B cell (primary cell): ENCODE measurements at regions not wholly inside any gene's neighbourhood (a gene's known extent, or its start where the extent isn't known, plus 50 kb on each side); places are given as distances from the start of the nearest gene placed in this dataset.

Experiments
- ATAC-seq: fragments of 200-7000 bp; cut with Tn5 transposase; one replicate; pipeline ENCODE4 v1.10.0; 2021; ENCODE audit warnings: low read depth, mild to moderate bottlenecking, moderate number of reproducible peaks, moderate library complexity
- CTCF ChIA-PET: fragments of 350-600 bp; sonication (Branson Sonifier 250); formaldehyde crosslinking; loops from one replicate; lab custom pipeline; 2021; ENCODE audit warnings: antibody characterized with exemption, inconsistent platforms; lab: Charles Lee
- POLR2A ChIA-PET: fragments of 350-600 bp; sonication (Branson Sonifier 250); formaldehyde crosslinking; loops from one replicate; lab custom pipeline; 2021; ENCODE audit warnings: antibody characterized with exemption; lab: Charles Lee
- DNase-seq: peaks from one replicate; pipeline ENCODE4 v3.0.0; 2013
- H2AFZ ChIP-seq: 2 replicates; pipeline ENCODE4 v1.6.1; 2012; ENCODE audit warnings: mild to moderate bottlenecking, low read depth, low read length; ENCODE audit not compliant: insufficient read depth, poor library complexity, severe bottlenecking
- H3K27ac ChIP-seq, 2 donors: 1 replicate in 1 of 2; 2 replicates in 1 of 2; pipeline ENCODE4 v1.5.1; 2012 to 2013; ENCODE audit warnings: low read length in 2 of 2, mild to moderate bottlenecking in 2 of 2, moderate library complexity in 1 of 2
- H3K27me3 ChIP-seq, 4 experiments: fragments of 200-600 bp in 1 of 4; sonication (generic) in 1 of 4; replicated peaks in 1 of 4; 1 replicate in 2 of 4; 2 replicates in 2 of 4; pipeline versions ENCODE4 v1.6.1 to v1.7.0; 2013 to 2016; ENCODE audit warnings: low read length in 3 of 4, mild to moderate bottlenecking in 2 of 4, mixed read lengths in 1 of 4, moderate library complexity in 1 of 4; ENCODE audit not compliant: insufficient read depth in 4 of 4, control insufficient read depth in 3 of 4; ENCODE audit errors: control extremely low read depth in 1 of 4
- H3K36me3 ChIP-seq, 2 experiments: replicated peaks in 1 of 2; 1 replicate in 1 of 2; 2 replicates in 1 of 2; pipeline versions ENCODE4 v1.6.1 to v1.7.1; 2013; ENCODE audit warnings: low read length in 1 of 2; ENCODE audit not compliant: insufficient read depth in 2 of 2, control insufficient read depth in 1 of 2; ENCODE audit errors: control extremely low read depth in 1 of 2, extremely low read depth in 1 of 2
- H3K4me1 ChIP-seq, 2 donors: fragments of 200-600 bp in 1 of 2; sonication (generic) in 1 of 2; 1 replicate in 1 of 2; 2 replicates in 1 of 2; pipeline versions ENCODE4 v1.5.1 to v1.6.1; 2013 to 2017; ENCODE audit warnings: low read length in 2 of 2; ENCODE audit not compliant: control insufficient read depth in 2 of 2, insufficient read depth in 2 of 2
- H3K4me2 ChIP-seq: replicated peaks from 2 replicates; pipeline ENCODE3; 2012; ENCODE audit warnings: mild to moderate bottlenecking, low read depth, low read length; ENCODE audit not compliant: poor library complexity, severe bottlenecking
- H3K4me3 ChIP-seq, 5 experiments: fragments of 200-600 bp in 1 of 5; sonication (generic) in 1 of 5; 1 replicate in 3 of 5; 2 replicates in 2 of 5; pipeline versions ENCODE4 v1.5.1 to v1.7.0; 2011 to 2016; ENCODE audit warnings: low read length in 4 of 5, mild to moderate bottlenecking in 4 of 5, low read depth in 2 of 5, control low read depth in 1 of 5, moderate library complexity in 1 of 5; ENCODE audit not compliant: insufficient read depth in 1 of 5; ENCODE audit errors: control extremely low read depth in 1 of 5, extremely low read depth in 1 of 5
- H3K79me2 ChIP-seq: fragments of 200-600 bp; sonication (generic); one replicate; pipeline ENCODE4 v1.6.0; 2016; ENCODE audit warnings: low read length; ENCODE audit not compliant: control insufficient read depth, insufficient read depth
- H3K9ac ChIP-seq: fragments of 200-600 bp; sonication (generic); 2 replicates; pipeline ENCODE4 v1.6.1; 2017; ENCODE audit warnings: mild to moderate bottlenecking, low read length, moderate library complexity
- H3K9me3 ChIP-seq, 3 donors: one replicate each; pipeline versions ENCODE4 v1.6.1 to v1.7.1; 2013; ENCODE audit warnings: low read length in 2 of 3; ENCODE audit not compliant: control insufficient read depth in 2 of 3, insufficient read depth in 1 of 3; ENCODE audit errors: control extremely low read depth in 1 of 3
- H4K20me1 ChIP-seq: 2 replicates; pipeline ENCODE4 v1.6.0; 2012; ENCODE audit warnings: mild to moderate bottlenecking, low read length; ENCODE audit not compliant: insufficient read depth, control insufficient read depth, poor library complexity, severe bottlenecking
- H3K27ac Mint-ChIP-seq: one replicate; pipeline ENCODE4 v1.8.0; 2021; ENCODE audit warnings: mixed read lengths
- H3K27me3 Mint-ChIP-seq: one replicate; pipeline ENCODE4 v1.8.0; 2021; ENCODE audit warnings: mixed read lengths
- H3K4me1 Mint-ChIP-seq: one replicate; pipeline ENCODE4 v1.8.0; 2021; ENCODE audit warnings: mixed read lengths
- H3K4me3 Mint-ChIP-seq: one replicate; pipeline ENCODE4 v1.8.0; 2021; ENCODE audit warnings: mixed read lengths
- H3K9me3 Mint-ChIP-seq: one replicate; pipeline ENCODE4 v1.8.0; 2022; ENCODE audit warnings: mixed read lengths; ENCODE audit not compliant: insufficient read depth
- EZH2 ChIP-seq: IDR thresholded peaks from 2 replicates; pipeline ENCODE4 v1.6.1; 2012; ENCODE audit warnings: borderline replicate concordance, low read depth, mild to moderate bottlenecking, moderate library complexity, low read length; ENCODE audit not compliant: insufficient read depth, poor library complexity, severe bottlenecking
- WGBS: methylation state at CpG from one replicate; pipeline ENCODE4 v1.1.5; 2013; ENCODE audit warnings: missing lambda C conversion rate; ENCODE audit not compliant: insufficient coverage; 5-methylcytosine and 5-hydroxymethylcytosine counted together
- intact Hi-C: fragments of 100-400 bp; cut with micrococcal nuclease; formaldehyde crosslinking; loops from one replicate; pipeline ENCODE4 v1.10.0; 2022
- TF ChIP-seq, protein P1 (sequence below): fragments of 200-600 bp; IDR thresholded peaks from one replicate; pipeline ENCODE4 v1.8.0; 2022; ENCODE audit warnings: antibody characterized with exemption, mild to moderate bottlenecking

DNA sequence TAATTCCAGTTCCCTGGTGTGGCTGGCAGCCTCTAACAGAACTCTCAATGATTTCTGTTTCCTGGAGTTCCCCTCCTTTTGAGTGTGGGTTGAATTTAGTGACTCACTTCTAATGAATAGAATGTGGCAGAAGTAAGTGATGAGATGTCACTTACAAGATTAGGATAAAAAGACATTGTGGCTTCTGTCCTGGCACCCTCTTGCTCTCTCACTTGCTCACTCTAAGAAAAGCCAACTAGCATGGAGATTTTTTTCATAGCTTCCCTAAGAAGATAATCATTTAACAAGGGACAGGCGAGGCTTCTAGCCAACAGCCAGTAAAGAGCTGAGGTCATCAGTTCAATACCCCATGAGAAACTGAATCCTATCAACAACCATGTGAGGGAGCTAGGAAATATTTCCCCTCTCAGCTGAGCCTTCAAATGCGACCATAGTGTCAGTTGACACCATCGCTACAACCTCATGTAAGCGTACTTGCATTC is 156.7 kb downstream of the TMTC3 start:
- WGBS = no CpG with 5 or more reads among the region's 4 CpGs
- no peaks in the 10 kb centered on the region for H3K27me3 ChIP-seq
- H3K4me3 Mint-ChIP-seq = no peak overlapping the region
- H3K4me1 Mint-ChIP-seq = no peaks in the 10 kb centered on the region
- no peak overlapping the region for H3K4me2 ChIP-seq
- no peaks in the 10 kb centered on the region for H3K36me3 ChIP-seq
- no peaks in the 10 kb centered on the region for H3K27me3 Mint-ChIP-seq
- intact Hi-C loops = no loop called here
- H3K9ac ChIP-seq = no peak overlapping the region
- H3K4me3 ChIP-seq = no peak overlapping the region
- H3K79me2 ChIP-seq = no peaks in the 10 kb centered on the region
- no peaks in the 10 kb centered on the region for H3K9me3 ChIP-seq
- no peak overlapping the region for H3K27ac Mint-ChIP-seq
- ATAC-seq = no peak
- H3K27ac ChIP-seq = no peak overlapping the region
- TF ChIP-seq EZH2 = no peak
- TF ChIP-seq, protein P1, sequence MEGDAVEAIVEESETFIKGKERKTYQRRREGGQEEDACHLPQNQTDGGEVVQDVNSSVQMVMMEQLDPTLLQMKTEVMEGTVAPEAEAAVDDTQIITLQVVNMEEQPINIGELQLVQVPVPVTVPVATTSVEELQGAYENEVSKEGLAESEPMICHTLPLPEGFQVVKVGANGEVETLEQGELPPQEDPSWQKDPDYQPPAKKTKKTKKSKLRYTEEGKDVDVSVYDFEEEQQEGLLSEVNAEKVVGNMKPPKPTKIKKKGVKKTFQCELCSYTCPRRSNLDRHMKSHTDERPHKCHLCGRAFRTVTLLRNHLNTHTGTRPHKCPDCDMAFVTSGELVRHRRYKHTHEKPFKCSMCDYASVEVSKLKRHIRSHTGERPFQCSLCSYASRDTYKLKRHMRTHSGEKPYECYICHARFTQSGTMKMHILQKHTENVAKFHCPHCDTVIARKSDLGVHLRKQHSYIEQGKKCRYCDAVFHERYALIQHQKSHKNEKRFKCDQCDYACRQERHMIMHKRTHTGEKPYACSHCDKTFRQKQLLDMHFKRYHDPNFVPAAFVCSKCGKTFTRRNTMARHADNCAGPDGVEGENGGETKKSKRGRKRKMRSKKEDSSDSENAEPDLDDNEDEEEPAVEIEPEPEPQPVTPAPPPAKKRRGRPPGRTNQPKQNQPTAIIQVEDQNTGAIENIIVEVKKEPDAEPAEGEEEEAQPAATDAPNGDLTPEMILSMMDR = no peak
- H4K20me1 ChIP-seq = no peaks in the 10 kb centered on the region
- no peak for DNase-seq
- H3K4me1 ChIP-seq = no peaks in the 10 kb centered on the region
- no peak overlapping the region for H2AFZ ChIP-seq
- ChIA-PET POLR2A (no interaction called here), CTCF (no interaction called here)
- H3K9me3 Mint-ChIP-seq = peaks cover 4% of the 10 kb centered on the region

DNA sequence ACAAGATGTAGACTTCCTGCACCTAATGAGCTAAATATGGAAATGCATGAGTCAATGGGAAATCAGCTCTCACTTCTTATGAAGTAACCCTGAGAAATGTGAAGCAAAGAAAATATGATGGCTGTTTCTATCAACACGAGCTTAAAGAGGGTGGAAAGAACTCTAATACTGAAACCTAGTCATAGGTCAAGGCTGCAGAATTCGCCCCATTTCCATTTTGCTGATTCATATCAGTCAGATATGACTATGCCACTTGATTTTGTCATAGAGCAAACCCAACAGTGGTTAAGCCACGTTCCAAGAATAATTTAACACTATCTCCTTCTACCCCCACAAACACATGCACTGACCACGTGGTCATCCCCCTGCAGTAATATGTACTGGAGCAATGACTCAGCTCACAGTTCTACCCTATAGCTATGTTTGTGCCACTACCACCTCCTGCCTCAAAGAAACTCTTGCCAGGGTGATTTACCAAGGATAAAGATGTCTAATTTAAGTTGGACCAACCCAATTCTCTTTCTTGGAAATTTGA is 157.5 kb downstream of the TMTC3 start:
- DNase-seq = no peak
- no peaks in the 10 kb centered on the region for H3K4me1 ChIP-seq
- no peak overlapping the region for H3K27ac Mint-ChIP-seq
- no peak overlapping the region for H3K4me3 ChIP-seq
- ATAC-seq = no peak
- no peaks in the 10 kb centered on the region for H3K36me3 ChIP-seq
- WGBS = 56% methylated on average over 3 of the region's 4 CpGs
- no peaks in the 10 kb centered on the region for H3K9me3 ChIP-seq
- no peaks in the 10 kb centered on the region for H3K27me3 Mint-ChIP-seq
- no peak overlapping the region for H3K4me2 ChIP-seq
- H3K27ac ChIP-seq = no peak overlapping the region
- no peak for TF ChIP-seq EZH2
- TF ChIP-seq, protein P1 = no peak
- ChIA-PET CTCF (no interaction called here), POLR2A (no interaction called here)
- no peaks in the 10 kb centered on the region for H4K20me1 ChIP-seq
- no peaks in the 10 kb centered on the region for H3K4me1 Mint-ChIP-seq
- H3K9me3 Mint-ChIP-seq = no peaks in the 10 kb centered on the region
- H3K4me3 Mint-ChIP-seq = no peak overlapping the region
- no peak overlapping the region for H3K9ac ChIP-seq
- no peaks in the 10 kb centered on the region for H3K79me2 ChIP-seq
- H2AFZ ChIP-seq = no peak overlapping the region
- intact Hi-C loops = no loop called here
- no peaks in the 10 kb centered on the region for H3K27me3 ChIP-seq
